Activated naive CD4-positive, alpha-beta T cell treated with anti-CD3 and anti-CD28 coated beads, Interleukin-2, amount 10 ng/mL, durations not matched to agents 7 days and 5 days (primary cell): ENCODE measurements at regions not wholly inside any gene's neighbourhood (a gene's known extent, or its start where the extent isn't known, plus 50 kb on each side); places are given as distances from the start of the nearest gene placed in this dataset.

Experiments used
- CTCF ChIA-PET: fragments of 350-600 bp; sonication (Branson Sonifier 250); formaldehyde crosslinking; loops from one replicate; lab custom pipeline; 2021; ENCODE audit warnings: antibody characterized with exemption; lab: Charles Lee
- DNase-seq: peaks from one replicate; pipeline ENCODE4 v3.0.0-alpha.2; 2020
- H3K27ac Mint-ChIP-seq: one replicate; pipeline ENCODE4 v1.8.0; 2021; ENCODE audit warnings: mild to moderate bottlenecking, moderate library complexity, mixed read lengths
- H3K27me3 Mint-ChIP-seq: one replicate; pipeline ENCODE4 v1.8.0; 2021; ENCODE audit warnings: mild to moderate bottlenecking, mixed read lengths
- H3K36me3 Mint-ChIP-seq: one replicate; pipeline ENCODE4 v1.8.0; 2021; ENCODE audit warnings: mixed read lengths
- H3K4me1 Mint-ChIP-seq: one replicate; pipeline ENCODE4 v1.8.0; 2021; ENCODE audit warnings: mixed read lengths
- H3K4me3 Mint-ChIP-seq: one replicate; pipeline ENCODE4 v1.8.0; 2021; ENCODE audit warnings: mild to moderate bottlenecking, moderate library complexity, mixed read lengths
- H3K9me3 Mint-ChIP-seq: one replicate; pipeline ENCODE4 v1.8.0; 2021; ENCODE audit warnings: mixed read lengths

DNA sequence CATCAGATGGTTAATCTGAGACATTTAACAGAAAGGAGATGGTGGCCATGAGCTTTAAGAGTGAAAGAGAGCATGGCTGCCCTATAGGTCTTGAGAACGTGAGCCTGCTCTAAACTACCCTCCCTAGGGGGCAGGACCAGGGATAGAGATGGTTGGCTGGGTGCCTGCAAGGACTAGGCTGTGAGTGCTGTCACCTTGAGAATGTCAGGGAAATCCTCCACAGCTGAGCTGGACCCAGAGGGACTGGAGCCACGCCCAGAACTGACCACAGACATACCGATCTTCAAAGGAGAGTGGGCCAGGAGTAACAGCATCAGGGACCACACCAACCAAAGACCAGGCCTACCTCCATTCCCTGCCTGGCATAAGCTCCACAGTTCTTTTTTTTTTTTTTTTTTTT is 53.6 kb upstream of the UBE2E1 start:
- Mint-ChIP-seq H3K27me3 (peaks cover 8% of the 10 kb centered on the region), H3K27ac (no peak overlapping the region), H3K4me3 (no peak overlapping the region), H3K4me1 (no peaks in the 10 kb centered on the region), H3K36me3 (no peaks in the 10 kb centered on the region), H3K9me3 (no peaks in the 10 kb centered on the region)
- CTCF ChIA-PET: interaction anchor here (0.6 kb wide), 1 partner anchor 46 kb away, joined by 3 read pairs; no protein-coding TSS in a partner anchor
- DNase-seq: no peak

DNA sequence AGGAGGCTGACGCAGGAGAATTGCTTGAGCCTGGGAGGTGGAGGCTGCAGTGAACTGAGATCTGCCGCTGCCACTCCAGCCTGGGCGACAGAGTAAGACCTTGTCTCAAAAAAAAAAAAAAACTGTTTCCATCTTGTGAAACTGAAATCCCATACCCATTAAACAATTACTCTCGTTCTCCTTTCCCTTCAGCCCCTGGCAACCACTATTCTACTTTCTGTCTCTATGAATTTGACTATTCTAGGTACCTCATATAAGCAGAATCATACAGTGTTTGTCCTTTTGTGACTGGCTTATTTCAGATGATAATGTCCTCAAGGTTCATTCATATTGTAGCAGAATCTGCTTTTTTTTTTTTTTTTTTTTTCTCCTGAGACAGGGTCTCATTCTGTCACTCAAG is 51.5 kb upstream of the UBE2E1 start:
- CTCF ChIA-PET: no interaction called here
- DNase-seq: no peak
- Mint-ChIP-seq H3K9me3 (no peaks in the 10 kb centered on the region), H3K27me3 (peaks cover 8% of the 10 kb centered on the region), H3K27ac (no peak overlapping the region), H3K4me3 (no peak overlapping the region), H3K36me3 (no peaks in the 10 kb centered on the region), H3K4me1 (no peaks in the 10 kb centered on the region)
